ENCODE measurements at regions not wholly inside any gene's neighbourhood (a gene's known extent, or its start where the extent isn't known, plus 50 kb on each side); places are given as distances from the start of the nearest gene placed in this dataset.

GRCh38 chr22:49329636-49330035, 498.0 kb downstream of the BRD1 start:
- TF ChIP-seq CTCF (IDR thresholded peaks at IDR 0.05; ENCODE audit: insufficient read depth, low read length) (no peak), POLR2AphosphoS5 (IDR thresholded peaks at IDR 0.05; ENCODE audit: low read depth) (no peak), REST (IDR thresholded peaks at IDR 0.05; ENCODE audit: insufficient replicate concordance, low read depth) (no peak)

Data from HL-60 (cell line).